Fibroblast of lung (primary cell): ENCODE measurements at regions not wholly inside any gene's neighbourhood (a gene's known extent, or its start where the extent isn't known, plus 50 kb on each side); places are given as distances from the start of the nearest gene placed in this dataset.

Experiments
- EZH2 ChIP-seq: IDR thresholded peaks from 2 replicates; pipeline ENCODE4 v1.5.1; 2012; ENCODE audit warnings: low read length, control low read depth, mild to moderate bottlenecking; ENCODE audit errors: missing control alignments
- TF ChIP-seq, protein P1 (sequence below), 2 donors: IDR thresholded peaks in 1 of 2; conservative IDR thresholded peaks in 1 of 2; 1 replicate in 1 of 2; 2 replicates in 1 of 2; pipeline ENCODE4 v1.5.1; 2011 to 2012; ENCODE audit warnings: low read length in 2 of 2, control low read depth in 1 of 2, inconsistent platforms in 1 of 2, low read depth in 1 of 2, mild to moderate bottlenecking in 1 of 2

DNA sequence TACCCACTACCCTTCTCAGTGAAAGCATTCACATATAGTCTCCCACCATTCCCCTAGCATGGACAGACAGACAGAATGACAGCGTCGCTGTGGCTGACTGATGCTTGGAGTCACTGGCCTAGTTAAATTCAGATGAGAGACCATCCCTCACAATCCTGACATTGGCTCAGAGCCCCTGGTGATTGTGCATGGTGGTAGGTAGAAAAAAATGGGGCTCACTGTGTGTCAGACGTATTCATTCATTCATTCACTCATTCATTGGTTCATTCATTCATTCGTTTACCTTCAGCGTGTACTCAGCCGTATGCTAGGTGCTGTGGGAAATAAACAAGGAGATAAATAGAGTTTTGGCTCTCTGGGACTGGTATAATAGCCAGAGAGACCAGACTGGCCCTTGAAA lies 73.6 kb upstream of the CALM2 start:
- TF ChIP-seq, protein P1, sequence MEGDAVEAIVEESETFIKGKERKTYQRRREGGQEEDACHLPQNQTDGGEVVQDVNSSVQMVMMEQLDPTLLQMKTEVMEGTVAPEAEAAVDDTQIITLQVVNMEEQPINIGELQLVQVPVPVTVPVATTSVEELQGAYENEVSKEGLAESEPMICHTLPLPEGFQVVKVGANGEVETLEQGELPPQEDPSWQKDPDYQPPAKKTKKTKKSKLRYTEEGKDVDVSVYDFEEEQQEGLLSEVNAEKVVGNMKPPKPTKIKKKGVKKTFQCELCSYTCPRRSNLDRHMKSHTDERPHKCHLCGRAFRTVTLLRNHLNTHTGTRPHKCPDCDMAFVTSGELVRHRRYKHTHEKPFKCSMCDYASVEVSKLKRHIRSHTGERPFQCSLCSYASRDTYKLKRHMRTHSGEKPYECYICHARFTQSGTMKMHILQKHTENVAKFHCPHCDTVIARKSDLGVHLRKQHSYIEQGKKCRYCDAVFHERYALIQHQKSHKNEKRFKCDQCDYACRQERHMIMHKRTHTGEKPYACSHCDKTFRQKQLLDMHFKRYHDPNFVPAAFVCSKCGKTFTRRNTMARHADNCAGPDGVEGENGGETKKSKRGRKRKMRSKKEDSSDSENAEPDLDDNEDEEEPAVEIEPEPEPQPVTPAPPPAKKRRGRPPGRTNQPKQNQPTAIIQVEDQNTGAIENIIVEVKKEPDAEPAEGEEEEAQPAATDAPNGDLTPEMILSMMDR (conservative IDR thresholded peaks at IDR 0.05 in 1 of 2, IDR thresholded peaks at IDR 0.05 in 1 of 2; ENCODE audit: low read depth in 1 of 2, low read length in 2 of 2) = no peak
- no peak for TF ChIP-seq EZH2
